Activated CD8-positive, alpha-beta memory T cell treated with anti-CD3 and anti-CD28 coated beads, Interleukin-2, amount 50 U/mL, for 1 hour (primary cell): ENCODE measurements at regions not wholly inside any gene's neighbourhood (a gene's known extent, or its start where the extent isn't known, plus 50 kb on each side); places are given as distances from the start of the nearest gene placed in this dataset.
"Not testable (repeated sequence)": the region's sequence is repeated elsewhere in the genome, so short reads cannot be mapped to it uniquely, and the experiment has no call there.

Experiments
- DNase-seq: peaks from one replicate; pipeline ENCODE4 v3.0.0-alpha.2; 2020; ENCODE audit errors: extremely low read depth

GRCh38 chr3:25844891-25845290, 55.0 kb downstream of the OXSM start:
- DNase-seq, result no peak

DNA sequence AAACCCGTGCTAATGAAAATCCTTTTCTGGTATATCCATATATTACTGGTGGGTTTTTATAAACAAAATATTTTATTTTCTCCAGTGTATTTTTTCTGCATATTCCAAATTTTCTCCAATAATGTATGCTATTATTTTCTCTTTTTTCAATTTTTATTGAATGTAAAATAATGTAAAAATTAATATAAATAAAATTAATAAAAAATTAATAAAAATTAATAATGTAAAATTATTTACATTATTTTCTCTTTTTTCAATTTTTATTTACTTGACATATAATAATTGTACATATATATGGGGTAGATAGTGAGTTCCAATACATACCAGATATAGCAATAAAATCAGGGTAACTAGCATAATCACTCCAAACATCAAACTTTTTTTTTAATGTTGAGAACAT, 56.4 kb downstream of the OXSM start:
- DNase-seq, result no peak

DNA sequence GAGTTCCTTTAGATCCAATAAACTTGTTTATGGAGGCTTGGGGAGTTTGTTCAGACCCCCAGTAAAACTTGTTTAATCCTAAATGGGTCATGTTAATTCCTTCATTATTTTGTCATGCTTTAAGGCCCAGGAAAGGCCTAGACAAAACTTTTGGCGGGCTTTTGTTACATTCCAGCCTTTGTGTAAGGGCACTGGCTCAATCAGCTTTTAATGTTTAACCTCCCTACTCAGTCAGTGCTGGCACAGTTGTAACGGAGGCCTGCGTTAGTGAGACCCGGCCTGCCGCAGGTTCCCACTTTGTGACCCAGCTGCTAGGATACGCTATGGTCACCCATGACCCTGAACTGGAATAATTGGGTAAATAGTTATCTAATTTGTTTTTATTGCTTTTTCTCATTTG, 59.2 kb downstream of the OXSM start:
- DNase-seq, result no peak

GRCh38 chr3:25849641-25850385, 59.9 kb downstream of the OXSM start:
- no peak for DNase-seq

- not testable (repeated sequence) for DNase-seq
Measured at GRCh38 chr3:25851693-25852259, 61.9 kb downstream of the OXSM start.

DNA sequence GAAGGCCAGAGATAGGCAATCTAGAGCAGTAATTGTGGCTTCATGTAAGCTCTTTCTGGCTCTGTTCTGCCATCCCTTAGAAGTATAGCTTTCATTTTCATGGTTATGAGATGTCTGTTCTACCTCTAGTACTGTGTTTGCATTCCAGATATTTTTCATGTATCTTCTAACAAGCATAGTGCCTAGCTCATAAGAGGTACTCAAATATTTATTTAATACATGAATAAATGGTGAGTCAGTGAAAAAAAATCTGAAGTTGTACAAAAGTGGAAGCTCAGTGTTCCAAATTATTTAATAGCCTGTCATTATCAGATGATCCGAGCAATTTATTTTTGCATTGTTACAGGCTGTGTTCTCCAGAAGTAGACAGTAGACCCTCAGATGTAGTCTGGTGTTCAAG, 64.3 kb downstream of the OXSM start:
- no peak for DNase-seq

- DNase-seq, result no peak
Measured at GRCh38 chr3:25854635-25855034, 64.7 kb downstream of the OXSM start.

DNA sequence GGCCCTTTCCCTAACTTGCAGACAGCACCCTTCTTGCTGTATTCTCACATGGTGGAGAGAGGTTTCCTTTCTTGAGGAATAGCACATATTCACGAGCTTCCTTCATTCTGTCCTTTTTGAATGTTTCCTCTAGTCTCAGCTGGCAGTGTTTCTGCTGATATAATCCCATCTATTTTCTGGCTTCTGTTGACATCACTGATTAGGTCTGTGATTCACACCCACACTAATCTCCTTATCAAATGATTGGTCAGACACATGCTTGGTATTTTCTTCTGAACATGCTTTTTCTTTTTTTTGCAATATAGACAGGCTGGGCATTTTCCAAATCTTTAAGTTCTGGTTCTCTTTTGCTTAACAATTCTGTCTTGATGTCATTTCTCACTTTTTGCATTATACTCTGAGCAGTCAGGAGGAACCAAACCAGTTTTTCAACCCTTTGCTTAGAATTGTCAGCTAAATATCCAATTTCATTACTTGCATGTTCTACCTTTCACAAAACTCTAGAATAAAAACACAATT, 65.4 kb downstream of the OXSM start:
- DNase-seq, result no peak

DNA sequence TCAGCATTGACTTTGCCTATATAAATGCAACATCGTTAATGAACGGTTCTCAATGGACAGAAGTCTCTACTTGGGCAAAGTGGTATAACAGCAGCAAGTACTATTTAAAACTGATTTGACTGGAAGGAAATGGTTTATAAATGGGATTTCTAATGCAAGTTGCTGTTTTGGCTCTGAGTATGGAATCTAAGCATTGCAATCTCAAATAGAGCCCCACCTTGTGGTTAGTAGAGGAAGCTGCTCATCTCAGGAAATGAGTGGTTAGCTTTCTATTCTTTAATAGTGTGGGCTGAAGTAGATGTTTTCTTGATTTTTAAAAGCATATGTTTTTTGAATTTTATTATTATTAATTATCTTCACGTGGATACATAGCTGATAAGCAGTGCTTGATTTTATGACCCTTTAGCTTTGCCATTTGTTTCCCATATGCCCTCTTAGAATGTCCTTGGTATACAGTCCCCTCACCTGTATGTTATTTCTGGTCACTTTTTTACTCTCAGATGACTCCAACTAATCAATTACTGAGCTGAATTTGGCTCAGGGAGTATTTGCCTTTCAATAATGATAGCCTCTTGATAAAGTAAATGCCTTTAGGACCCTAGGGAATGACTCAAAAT, 67.1 kb downstream of the OXSM start:
- no peak for DNase-seq

DNA sequence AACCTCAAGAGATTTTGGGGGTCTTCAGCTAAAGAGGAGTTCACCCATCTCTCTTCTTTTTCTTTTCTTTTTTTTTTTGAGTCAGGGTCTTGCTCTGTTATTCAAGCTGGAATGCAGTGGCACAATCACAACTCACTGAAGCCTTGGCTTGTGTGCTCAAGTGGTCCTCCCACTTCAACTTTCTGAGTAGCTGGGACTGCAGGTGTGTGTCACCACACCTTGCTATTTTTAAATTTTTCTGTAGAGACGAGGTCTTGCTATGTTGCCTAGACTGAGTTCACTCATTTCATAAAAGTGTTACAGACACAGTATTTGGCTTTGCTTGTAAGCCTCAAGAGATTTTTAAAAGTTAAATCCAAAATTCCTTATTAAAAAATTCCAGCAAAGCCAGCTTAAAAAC, 71.7 kb downstream of the OXSM start:
- DNase-seq, result no peak

- DNase-seq, result no peak
Measured at GRCh38 chr3:25863011-25863415, 73.1 kb downstream of the OXSM start.

DNA sequence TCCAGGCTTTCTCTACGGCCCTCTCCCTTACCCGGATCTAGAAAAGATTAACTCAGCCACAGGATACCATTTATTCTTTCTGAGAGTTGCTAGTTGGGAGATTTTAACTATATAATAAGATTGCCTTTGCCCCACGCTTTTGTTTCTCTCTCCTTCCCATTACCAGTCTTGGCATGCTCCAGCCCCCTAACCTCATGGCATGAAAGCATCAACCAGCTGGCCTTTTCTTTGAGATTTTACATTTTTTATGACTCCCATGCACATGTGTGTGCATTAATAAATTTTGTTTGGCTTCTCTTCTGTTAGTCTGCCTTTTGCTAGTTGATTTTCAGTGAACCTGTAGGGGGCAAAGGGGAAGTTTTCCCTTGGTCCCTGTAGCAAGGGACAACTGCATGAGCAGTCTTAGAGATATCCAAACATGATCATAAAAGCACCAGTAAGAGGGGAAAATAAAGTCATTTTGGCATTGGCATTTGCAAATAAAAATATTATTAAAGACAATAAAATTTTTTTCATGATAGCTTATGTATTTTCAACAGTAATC, 73.6 kb downstream of the OXSM start:
- no peak for DNase-seq

DNA sequence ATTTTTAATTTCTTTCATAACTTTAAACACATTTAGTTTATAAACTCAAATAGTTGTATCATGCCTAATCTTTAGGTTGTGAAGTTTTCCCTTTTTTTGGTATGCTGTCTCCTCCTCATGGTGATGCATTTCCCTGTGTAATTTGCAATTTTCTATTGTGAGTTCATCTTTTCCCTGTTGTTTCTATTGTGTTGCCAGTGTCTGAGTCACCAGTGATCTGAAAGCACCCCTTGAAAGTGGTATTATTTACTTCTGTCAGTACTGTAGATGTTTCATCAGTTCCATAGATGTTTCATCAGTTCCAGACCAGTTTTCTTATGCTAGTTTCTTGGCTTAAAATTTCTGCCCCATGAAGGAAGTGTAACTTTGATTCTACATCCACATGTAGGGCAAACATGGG, 80.6 kb downstream of the OXSM start:
- no peak for DNase-seq

DNA sequence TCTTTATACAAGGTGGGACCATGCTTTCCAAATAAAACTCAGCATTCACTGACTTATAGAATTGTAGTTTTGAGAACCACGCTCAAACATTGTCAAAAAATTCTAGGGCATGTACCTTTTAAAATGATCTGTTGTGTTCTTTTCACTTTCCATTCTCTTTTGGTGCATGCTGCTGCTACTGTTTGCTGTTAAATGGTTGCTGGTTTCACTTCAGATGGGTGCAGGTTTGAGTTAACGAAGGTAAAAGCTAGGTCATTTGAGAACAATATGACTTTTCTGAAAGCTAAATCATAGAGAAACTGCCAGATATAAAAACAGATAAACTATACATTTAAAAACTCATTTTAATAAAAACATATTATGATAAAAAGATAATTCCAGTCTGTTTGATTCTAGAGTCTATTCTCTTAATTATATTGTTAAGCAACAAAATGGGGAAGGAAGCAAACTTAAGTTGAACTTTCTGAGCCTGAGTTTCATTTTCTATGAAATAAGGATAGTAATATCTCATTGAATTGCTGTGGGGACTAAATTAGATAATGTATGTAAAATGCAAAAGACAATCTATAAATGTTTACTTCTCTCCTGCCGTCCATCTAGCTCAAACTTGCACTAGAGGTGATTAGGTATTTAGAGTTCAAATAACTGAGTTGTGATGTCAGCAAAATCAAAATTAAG, 82.4 kb downstream of the OXSM start:
- no peak for DNase-seq

GRCh38 chr3:25883492-25883891, 93.6 kb downstream of the OXSM start:
- DNase-seq, result no peak

GRCh38 chr3:25884981-25885380, 95.1 kb downstream of the OXSM start:
- DNase-seq, result no peak

DNA sequence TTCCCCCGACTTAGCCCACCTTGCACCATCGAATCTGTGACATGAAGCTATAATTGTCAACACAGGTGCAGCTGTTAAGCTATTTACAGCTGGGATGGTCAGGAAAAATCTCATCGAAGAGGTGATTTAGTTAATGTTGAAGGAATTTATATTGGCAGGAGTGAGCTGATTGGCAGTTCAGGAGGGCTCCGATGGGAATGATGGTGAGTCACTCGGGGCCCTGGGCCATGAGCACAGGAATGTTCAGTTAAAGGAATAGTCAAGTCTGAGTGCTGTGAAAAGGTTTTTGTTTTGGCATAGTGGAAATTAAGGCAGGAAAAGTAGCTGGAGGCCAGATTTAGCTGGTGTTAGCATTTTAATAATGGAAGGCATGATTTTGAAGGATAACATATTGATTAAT, 95.7 kb downstream of the OXSM start:
- no peak for DNase-seq

- DNase-seq, result no peak
Measured at GRCh38 chr3:25887907-25888306, 98.0 kb downstream of the OXSM start.

DNA sequence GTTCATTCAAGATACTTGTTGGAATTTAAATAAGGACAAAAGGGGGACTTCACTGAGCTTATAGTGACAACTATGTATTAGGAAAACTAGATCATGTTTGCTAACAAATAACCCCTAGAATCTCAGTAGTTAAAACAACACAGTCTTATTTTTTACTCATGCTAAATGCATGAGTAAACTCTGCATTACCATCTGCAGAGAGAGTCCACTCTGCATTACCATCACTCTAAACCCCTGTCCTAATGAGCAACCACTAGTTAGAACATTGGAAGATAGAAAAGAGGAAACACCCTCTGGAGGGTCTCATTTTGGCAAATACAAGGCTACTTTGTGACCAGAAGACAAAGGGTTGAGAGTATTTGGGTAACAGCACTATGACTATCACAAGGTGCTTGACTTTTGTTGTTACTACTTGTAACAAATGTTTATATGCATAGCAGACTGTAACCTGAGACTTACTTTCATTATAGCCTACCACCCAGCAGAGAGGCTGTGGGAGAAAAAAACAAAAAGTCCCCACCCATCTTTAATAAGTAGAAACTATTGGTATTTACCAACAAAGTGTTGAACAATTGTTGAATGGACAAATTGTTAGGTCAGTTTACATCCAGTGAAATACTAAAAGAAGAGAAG, 99.1 kb downstream of the OXSM start:
- DNase-seq, result no peak

GRCh38 chr3:25889525-25889917, 99.6 kb downstream of the OXSM start:
- no peak for DNase-seq

GRCh38 chr3:25894101-25894500, 104.2 kb downstream of the OXSM start:
- no peak for DNase-seq

- DNase-seq, result no peak
Measured at GRCh38 chr3:25895031-25895430, 105.1 kb downstream of the OXSM start.
